Mesothelial cell of epicardium (in vitro differentiated cells): ENCODE measurements at regions not wholly inside any gene's neighbourhood (a gene's known extent, or its start where the extent isn't known, plus 50 kb on each side); places are given as distances from the start of the nearest gene placed in this dataset.

Source experiments
- DNase-seq, 2 experiments: peaks; one replicate each; pipeline ENCODE4 v3.0.0; 2021; ENCODE audit warnings: low spot score in 2 of 2; ENCODE audit not compliant: unreplicated experiment in 2 of 2
- H3K27ac Mint-ChIP-seq: 2 replicates; pipeline ENCODE4 v1.8.0; 2021; ENCODE audit warnings: mixed read lengths
- H3K27me3 Mint-ChIP-seq: 2 replicates; pipeline ENCODE4 v1.8.0; 2021; ENCODE audit warnings: low read depth, mixed read lengths
- H3K36me3 Mint-ChIP-seq: 2 replicates; pipeline ENCODE4 v1.8.0; 2021; ENCODE audit warnings: mixed read lengths
- H3K4me1 Mint-ChIP-seq: 2 replicates; pipeline ENCODE4 v1.8.0; 2021; ENCODE audit warnings: mixed read lengths
- H3K4me3 Mint-ChIP-seq: 2 replicates; pipeline ENCODE4 v1.8.0; 2021; ENCODE audit warnings: mild to moderate bottlenecking, moderate library complexity, mixed read lengths
- H3K9me3 Mint-ChIP-seq: 2 replicates; pipeline ENCODE4 v1.8.0; 2021; ENCODE audit warnings: mixed read lengths
- TF ChIP-seq, protein P1 (sequence below): fragments of 200-600 bp; sonication (generic); IDR thresholded peaks from one replicate; pipeline ENCODE4 v1.5.0; 2021; ENCODE audit warnings: antibody characterized with exemption; ENCODE audit not compliant: unreplicated experiment

DNA sequence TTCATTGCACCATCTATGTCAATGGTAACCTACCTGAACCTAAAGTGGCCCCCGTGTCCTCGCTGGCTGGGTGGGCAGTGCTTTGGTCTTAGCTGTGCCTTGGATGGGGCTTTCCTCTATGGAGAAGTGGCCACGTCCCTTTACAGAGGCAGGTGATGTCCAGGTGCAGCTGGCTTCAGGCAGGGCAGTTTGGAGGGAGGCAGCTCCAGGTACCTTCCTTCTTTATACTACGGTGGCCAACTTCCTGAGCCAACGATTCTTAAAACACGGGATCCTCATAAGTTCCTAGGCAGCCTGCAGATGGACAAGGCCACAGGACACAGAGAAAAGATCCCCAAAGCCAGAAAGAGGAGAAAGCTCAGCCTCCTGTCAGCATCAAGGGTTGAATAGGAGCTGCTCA, 517.3 kb upstream of the HS6ST1 start:
- Mint-ChIP-seq H3K36me3 (no peaks in the 10 kb centered on the region), H3K27ac (no peak overlapping the region), H3K9me3 (no peaks in the 10 kb centered on the region), H3K4me1 (peaks cover 29% of the 10 kb centered on the region), H3K4me3 (no peak overlapping the region), H3K27me3 (no peaks in the 10 kb centered on the region)
- no peak for DNase-seq
- TF ChIP-seq, protein P1, sequence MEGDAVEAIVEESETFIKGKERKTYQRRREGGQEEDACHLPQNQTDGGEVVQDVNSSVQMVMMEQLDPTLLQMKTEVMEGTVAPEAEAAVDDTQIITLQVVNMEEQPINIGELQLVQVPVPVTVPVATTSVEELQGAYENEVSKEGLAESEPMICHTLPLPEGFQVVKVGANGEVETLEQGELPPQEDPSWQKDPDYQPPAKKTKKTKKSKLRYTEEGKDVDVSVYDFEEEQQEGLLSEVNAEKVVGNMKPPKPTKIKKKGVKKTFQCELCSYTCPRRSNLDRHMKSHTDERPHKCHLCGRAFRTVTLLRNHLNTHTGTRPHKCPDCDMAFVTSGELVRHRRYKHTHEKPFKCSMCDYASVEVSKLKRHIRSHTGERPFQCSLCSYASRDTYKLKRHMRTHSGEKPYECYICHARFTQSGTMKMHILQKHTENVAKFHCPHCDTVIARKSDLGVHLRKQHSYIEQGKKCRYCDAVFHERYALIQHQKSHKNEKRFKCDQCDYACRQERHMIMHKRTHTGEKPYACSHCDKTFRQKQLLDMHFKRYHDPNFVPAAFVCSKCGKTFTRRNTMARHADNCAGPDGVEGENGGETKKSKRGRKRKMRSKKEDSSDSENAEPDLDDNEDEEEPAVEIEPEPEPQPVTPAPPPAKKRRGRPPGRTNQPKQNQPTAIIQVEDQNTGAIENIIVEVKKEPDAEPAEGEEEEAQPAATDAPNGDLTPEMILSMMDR = no peak

DNA sequence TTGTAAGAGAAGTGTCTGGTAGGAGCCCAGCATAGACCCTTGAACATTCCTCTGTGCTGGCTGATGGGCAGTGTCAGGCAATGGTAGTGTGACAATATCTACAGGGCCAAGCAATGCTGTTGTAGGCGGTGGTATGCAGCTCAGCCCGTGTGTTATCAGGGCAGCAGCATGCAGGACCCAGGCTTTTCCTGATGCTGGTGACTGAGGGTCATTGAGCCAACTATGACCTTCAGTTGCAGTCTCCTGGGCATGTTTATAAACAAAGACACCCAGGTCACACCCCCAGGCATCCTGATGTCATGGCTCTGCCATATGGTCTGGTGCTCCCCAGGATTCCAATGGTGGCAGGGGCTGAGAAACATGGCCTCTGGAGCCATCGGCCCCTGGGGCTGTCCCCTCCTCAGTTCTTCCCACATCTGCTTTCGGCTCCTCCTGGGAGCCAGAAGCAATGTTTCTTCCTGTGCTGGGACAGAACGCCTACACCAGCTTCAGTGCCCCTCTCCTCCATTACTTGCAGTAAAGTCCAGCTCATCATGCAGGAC, 518.0 kb upstream of the HS6ST1 start:
- Mint-ChIP-seq H3K27me3 (no peaks in the 10 kb centered on the region), H3K9me3 (no peaks in the 10 kb centered on the region), H3K4me3 (no peak overlapping the region), H3K4me1 (peaks cover 34% of the 10 kb centered on the region), H3K27ac (no peak overlapping the region), H3K36me3 (no peaks in the 10 kb centered on the region)
- DNase-seq = no peak
- TF ChIP-seq, protein P1 = no peak

- no peaks in the 10 kb centered on the region for H3K36me3 Mint-ChIP-seq
- peaks cover 25% of the 10 kb centered on the region for H3K4me1 Mint-ChIP-seq
- TF ChIP-seq, protein P1 = no peak
- H3K27me3 Mint-ChIP-seq = no peaks in the 10 kb centered on the region
- no peak overlapping the region for H3K4me3 Mint-ChIP-seq
- no peak overlapping the region for H3K27ac Mint-ChIP-seq
- DNase-seq = no peak
- no peaks in the 10 kb centered on the region for H3K9me3 Mint-ChIP-seq
Observed at GRCh38 chr2:128838244-128838643, 519.6 kb upstream of the HS6ST1 start.

GRCh38 chr2:128841803-128842202, 523.1 kb upstream of the HS6ST1 start:
- TF ChIP-seq, protein P1 = no peak
- Mint-ChIP-seq H3K4me1 (peaks cover 14% of the 10 kb centered on the region), H3K4me3 (no peak overlapping the region), H3K27me3 (no peaks in the 10 kb centered on the region), H3K27ac (no peak overlapping the region), H3K9me3 (peaks cover 13% of the 10 kb centered on the region), H3K36me3 (no peaks in the 10 kb centered on the region)
- no peak for DNase-seq

DNA sequence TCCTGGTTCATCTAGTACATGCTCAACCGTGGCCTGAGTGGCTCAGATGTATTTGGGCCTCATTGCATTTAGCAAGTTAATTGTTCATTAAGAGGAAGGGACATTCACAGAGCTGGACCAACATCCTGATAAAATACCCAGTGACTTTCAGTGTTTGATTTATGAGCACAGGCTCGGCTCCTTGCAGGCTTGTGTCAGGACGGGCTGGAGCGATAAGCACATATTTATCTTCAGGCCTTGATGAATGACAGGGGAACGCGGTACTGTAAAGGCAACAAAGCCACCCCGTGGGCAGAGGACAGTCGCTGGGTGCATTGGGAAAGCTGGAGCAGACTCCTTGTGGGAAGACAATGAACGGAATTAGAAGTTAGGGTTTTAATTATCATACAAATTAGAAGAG, 548.6 kb upstream of the HS6ST1 start:
- TF ChIP-seq, protein P1 = no peak
- Mint-ChIP-seq H3K27me3 (no peaks in the 10 kb centered on the region), H3K9me3 (no peaks in the 10 kb centered on the region), H3K36me3 (no peaks in the 10 kb centered on the region), H3K4me3 (no peak overlapping the region), H3K4me1 (peaks cover 15% of the 10 kb centered on the region), H3K27ac (no peak overlapping the region)
- no peak for DNase-seq
